Neural cell (in vitro differentiated cells): ENCODE measurements at regions not wholly inside any gene's neighbourhood (a gene's known extent, or its start where the extent isn't known, plus 50 kb on each side); places are given as distances from the start of the nearest gene placed in this dataset.

Experiments used
- EP300 ChIP-seq: fragments of 450-650 bp; conservative IDR thresholded peaks from 2 replicates; pipeline ENCODE4 v1.6.1; 2014; ENCODE audit warnings: antibody characterized with exemption, mild to moderate bottlenecking, moderate library complexity; ENCODE audit not compliant: poor library complexity, severe bottlenecking
- EZH2 ChIP-seq: fragments of 200-600, 300-800 bp; shearing (Covaris generic), sonication (generic); IDR thresholded peaks from 2 replicates; pipeline ENCODE4 v1.6.1; 2014; ENCODE audit warnings: antibody characterized with exemption, low read length, borderline replicate concordance, mild to moderate bottlenecking; ENCODE audit not compliant: insufficient read depth, poor library complexity, severe bottlenecking
- MXI1 ChIP-seq: fragments of 450-650 bp; conservative IDR thresholded peaks from 2 replicates; pipeline ENCODE4 v1.6.1; 2014; ENCODE audit warnings: antibody characterized with exemption, mild to moderate bottlenecking; ENCODE audit not compliant: poor library complexity, severe bottlenecking
- POLR2AphosphoS5 ChIP-seq: IDR thresholded peaks from 2 replicates; pipeline ENCODE4 v1.6.1; 2012
- RAD21 ChIP-seq: fragments of 450-650 bp; conservative IDR thresholded peaks from 2 replicates; pipeline ENCODE4 v1.6.1; 2014; ENCODE audit warnings: antibody characterized with exemption, mild to moderate bottlenecking, moderate library complexity
- SMC3 ChIP-seq: fragments of 450-650 bp; conservative IDR thresholded peaks from 2 replicates; pipeline ENCODE4 v1.6.1; 2014; ENCODE audit warnings: antibody characterized with exemption, mild to moderate bottlenecking, moderate library complexity; ENCODE audit not compliant: poor library complexity
- TAF1 ChIP-seq: IDR thresholded peaks from 2 replicates; pipeline ENCODE4 v1.6.1; 2012; ENCODE audit warnings: low read depth
- TF ChIP-seq, protein P1 (sequence below): fragments of 450-650 bp; IDR thresholded peaks from 2 replicates; pipeline ENCODE4 v1.5.1; 2014; ENCODE audit warnings: antibody characterized with exemption, mild to moderate bottlenecking, moderate library complexity; ENCODE audit not compliant: poor library complexity, severe bottlenecking
- TF ChIP-seq, protein P2 (sequence below): IDR thresholded peaks from 2 replicates; pipeline ENCODE4 v1.6.1; 2012; ENCODE audit warnings: borderline replicate concordance

DNA sequence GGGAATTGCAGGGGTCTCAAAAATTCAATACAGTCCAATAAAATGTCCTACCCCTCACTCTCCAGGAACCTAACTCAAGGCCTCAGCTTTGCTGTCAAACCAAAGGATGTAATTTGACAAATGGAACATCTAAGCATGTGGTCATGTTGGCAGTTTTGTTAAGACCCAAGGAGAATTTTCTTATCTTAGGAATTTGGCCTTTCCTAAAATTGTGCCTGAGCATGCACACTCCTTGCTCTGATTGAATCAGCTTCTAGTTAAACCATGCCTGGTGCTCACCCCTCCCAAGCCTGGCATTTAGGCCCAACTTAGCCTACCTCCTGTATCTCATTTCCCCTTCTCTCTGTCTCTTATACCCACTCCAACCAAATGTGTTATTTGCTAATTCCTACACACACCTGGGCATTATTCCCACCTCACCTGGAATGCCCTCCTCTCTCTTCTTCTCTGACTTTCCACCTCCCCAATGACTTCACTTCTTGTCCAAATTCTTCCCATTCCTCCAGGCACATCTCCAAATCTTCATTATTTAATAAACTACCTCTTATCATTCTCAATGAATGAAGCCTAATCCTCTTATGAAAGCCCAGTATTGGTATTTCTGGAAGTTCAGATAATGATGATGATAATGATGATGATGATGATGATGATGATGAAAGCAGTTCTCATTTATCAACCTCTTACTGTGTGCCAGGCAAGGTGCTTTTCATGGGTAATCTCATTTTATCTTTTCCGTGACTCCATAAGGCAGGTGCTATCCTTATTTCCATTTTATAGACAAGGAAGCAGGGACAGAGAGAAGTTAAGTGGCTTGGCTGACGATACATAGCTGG lies 178.0 kb upstream of the IRX6 start:
- TF ChIP-seq, protein P1, sequence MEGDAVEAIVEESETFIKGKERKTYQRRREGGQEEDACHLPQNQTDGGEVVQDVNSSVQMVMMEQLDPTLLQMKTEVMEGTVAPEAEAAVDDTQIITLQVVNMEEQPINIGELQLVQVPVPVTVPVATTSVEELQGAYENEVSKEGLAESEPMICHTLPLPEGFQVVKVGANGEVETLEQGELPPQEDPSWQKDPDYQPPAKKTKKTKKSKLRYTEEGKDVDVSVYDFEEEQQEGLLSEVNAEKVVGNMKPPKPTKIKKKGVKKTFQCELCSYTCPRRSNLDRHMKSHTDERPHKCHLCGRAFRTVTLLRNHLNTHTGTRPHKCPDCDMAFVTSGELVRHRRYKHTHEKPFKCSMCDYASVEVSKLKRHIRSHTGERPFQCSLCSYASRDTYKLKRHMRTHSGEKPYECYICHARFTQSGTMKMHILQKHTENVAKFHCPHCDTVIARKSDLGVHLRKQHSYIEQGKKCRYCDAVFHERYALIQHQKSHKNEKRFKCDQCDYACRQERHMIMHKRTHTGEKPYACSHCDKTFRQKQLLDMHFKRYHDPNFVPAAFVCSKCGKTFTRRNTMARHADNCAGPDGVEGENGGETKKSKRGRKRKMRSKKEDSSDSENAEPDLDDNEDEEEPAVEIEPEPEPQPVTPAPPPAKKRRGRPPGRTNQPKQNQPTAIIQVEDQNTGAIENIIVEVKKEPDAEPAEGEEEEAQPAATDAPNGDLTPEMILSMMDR: no peak
- no peak for TF ChIP-seq SMC3
- TF ChIP-seq RAD21: no peak
- TF ChIP-seq EZH2: no peak
- no peak for TF ChIP-seq TAF1
- TF ChIP-seq POLR2AphosphoS5: no peak
- TF ChIP-seq, protein P2, sequence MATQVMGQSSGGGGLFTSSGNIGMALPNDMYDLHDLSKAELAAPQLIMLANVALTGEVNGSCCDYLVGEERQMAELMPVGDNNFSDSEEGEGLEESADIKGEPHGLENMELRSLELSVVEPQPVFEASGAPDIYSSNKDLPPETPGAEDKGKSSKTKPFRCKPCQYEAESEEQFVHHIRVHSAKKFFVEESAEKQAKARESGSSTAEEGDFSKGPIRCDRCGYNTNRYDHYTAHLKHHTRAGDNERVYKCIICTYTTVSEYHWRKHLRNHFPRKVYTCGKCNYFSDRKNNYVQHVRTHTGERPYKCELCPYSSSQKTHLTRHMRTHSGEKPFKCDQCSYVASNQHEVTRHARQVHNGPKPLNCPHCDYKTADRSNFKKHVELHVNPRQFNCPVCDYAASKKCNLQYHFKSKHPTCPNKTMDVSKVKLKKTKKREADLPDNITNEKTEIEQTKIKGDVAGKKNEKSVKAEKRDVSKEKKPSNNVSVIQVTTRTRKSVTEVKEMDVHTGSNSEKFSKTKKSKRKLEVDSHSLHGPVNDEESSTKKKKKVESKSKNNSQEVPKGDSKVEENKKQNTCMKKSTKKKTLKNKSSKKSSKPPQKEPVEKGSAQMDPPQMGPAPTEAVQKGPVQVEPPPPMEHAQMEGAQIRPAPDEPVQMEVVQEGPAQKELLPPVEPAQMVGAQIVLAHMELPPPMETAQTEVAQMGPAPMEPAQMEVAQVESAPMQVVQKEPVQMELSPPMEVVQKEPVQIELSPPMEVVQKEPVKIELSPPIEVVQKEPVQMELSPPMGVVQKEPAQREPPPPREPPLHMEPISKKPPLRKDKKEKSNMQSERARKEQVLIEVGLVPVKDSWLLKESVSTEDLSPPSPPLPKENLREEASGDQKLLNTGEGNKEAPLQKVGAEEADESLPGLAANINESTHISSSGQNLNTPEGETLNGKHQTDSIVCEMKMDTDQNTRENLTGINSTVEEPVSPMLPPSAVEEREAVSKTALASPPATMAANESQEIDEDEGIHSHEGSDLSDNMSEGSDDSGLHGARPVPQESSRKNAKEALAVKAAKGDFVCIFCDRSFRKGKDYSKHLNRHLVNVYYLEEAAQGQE: no peak
- TF ChIP-seq EP300: no peak
- no peak for TF ChIP-seq MXI1
